MCF 10A (cell line): ENCODE measurements at regions not wholly inside any gene's neighbourhood (a gene's known extent, or its start where the extent isn't known, plus 50 kb on each side); places are given as distances from the start of the nearest gene placed in this dataset.

ENCODE experiments used
- BruUV-seq: library from RNA; stranded (reverse); fragments of 400-500 nt; replicated peaks from 2 replicates; lab custom pipeline; 2021; lab: Mats Ljungman, UMichigan
- CTCF ChIA-PET: fragments of 300-600 bp; sonication (Branson Sonifier 250); formaldehyde crosslinking; extraction: SDS; loops from one replicate; lab custom pipeline; 2021; ENCODE audit warnings: antibody characterized with exemption, inconsistent platforms; lab: Yijun Ruan, JAX
- POLR2A ChIA-PET: fragments of 300-600, 350-650 bp; sonication (Branson Sonifier 250); formaldehyde crosslinking; extraction: SDS; loops from one replicate; lab custom pipeline; 2020; ENCODE audit warnings: antibody characterized with exemption, inconsistent platforms; lab: Yijun Ruan, JAX
- DNase-seq: peaks from one replicate; pipeline ENCODE4 v3.0.0-alpha.2; 2018; ENCODE audit not compliant: unreplicated experiment
- H3K27ac Mint-ChIP-seq: one replicate; pipeline ENCODE4 v1.8.0; 2022; ENCODE audit warnings: mild to moderate bottlenecking, low read depth, mixed read lengths; ENCODE audit not compliant: unreplicated experiment
- H3K27me3 Mint-ChIP-seq: one replicate; pipeline ENCODE4 v1.8.0; 2022; ENCODE audit warnings: mixed read lengths; ENCODE audit not compliant: insufficient read depth, unreplicated experiment
- H3K36me3 Mint-ChIP-seq: one replicate; pipeline ENCODE4 v1.8.0; 2022; ENCODE audit warnings: mild to moderate bottlenecking, moderate library complexity, mixed read lengths; ENCODE audit not compliant: insufficient read depth, unreplicated experiment
- H3K4me1 Mint-ChIP-seq: one replicate; pipeline ENCODE4 v1.8.0; 2022; ENCODE audit warnings: mixed read lengths; ENCODE audit not compliant: insufficient read depth, unreplicated experiment
- H3K4me3 Mint-ChIP-seq: one replicate; pipeline ENCODE4 v1.8.0; 2022; ENCODE audit warnings: mild to moderate bottlenecking, moderate library complexity, mixed read lengths; ENCODE audit not compliant: unreplicated experiment
- H3K9me3 Mint-ChIP-seq: one replicate; pipeline ENCODE4 v1.8.0; 2022; ENCODE audit warnings: mixed read lengths; ENCODE audit not compliant: unreplicated experiment
- CTCF ChIP-seq: fragments of 200-600 bp; IDR thresholded peaks from one replicate; pipeline ENCODE4 v1.8.0; 2022; ENCODE audit warnings: antibody characterized with exemption, mild to moderate bottlenecking; ENCODE audit not compliant: unreplicated experiment
- intact Hi-C: fragments of 100-400 bp; cut with micrococcal nuclease; formaldehyde crosslinking; loops from 2 replicates; pipeline ENCODE4 v1.14.1; 2022

- no TSS peak for BruUV-seq
Observed at GRCh38 chr6:156021746-156022396, 566.2 kb upstream of the NOX3 start.

GRCh38 chr6:156017838-156018237, 562.2 kb upstream of the NOX3 start:
- peaks cover 30% of the 10 kb centered on the region for H3K4me1 Mint-ChIP-seq
- no peak for TF ChIP-seq CTCF
- POLR2A ChIA-PET = no interaction called here

More at GRCh38 chr6:156021746-156022396, 566.2 kb upstream of the NOX3 start:
- Mint-ChIP-seq H3K27me3 (no peaks in the 10 kb centered on the region), H3K4me3 (no peak overlapping the region), H3K36me3 (peaks cover 5% of the 10 kb centered on the region), H3K27ac (peak overlapping the region; percentile 17), H3K4me1 (peaks cover 12% of the 10 kb centered on the region), H3K9me3 (peaks cover 14% of the 10 kb centered on the region)
- no peak for TF ChIP-seq CTCF
- POLR2A ChIA-PET = interaction anchor here (0.9 kb wide), 1 partner anchor 15 kb away, joined by 3 read pairs; no protein-coding TSS in a partner anchor
- peak; percentile 51 for DNase-seq
- intact Hi-C loops = no loop called here
- CTCF ChIA-PET = no interaction called here

GRCh38 chr6:156016186-156016976, 560.7 kb upstream of the NOX3 start:
- intact Hi-C loops = no loop called here
- Mint-ChIP-seq H3K4me3 (no peak overlapping the region), H3K4me1 (peaks cover 23% of the 10 kb centered on the region)

More at GRCh38 chr6:156017838-156018237, 562.2 kb upstream of the NOX3 start:
- Mint-ChIP-seq H3K9me3 (no peaks in the 10 kb centered on the region), H3K36me3 (peaks cover 5% of the 10 kb centered on the region), H3K27me3 (no peaks in the 10 kb centered on the region), H3K4me3 (no peak overlapping the region), H3K27ac (no peak overlapping the region)
- no TSS peak for BruUV-seq
- CTCF ChIA-PET = interaction anchor here (0.7 kb wide), 1 partner anchor 11 kb away, joined by 3 read pairs; no protein-coding TSS in a partner anchor
- no peak for DNase-seq
- intact Hi-C loops = no loop called here

More at GRCh38 chr6:156016186-156016976, 560.7 kb upstream of the NOX3 start:
- no peaks in the 10 kb centered on the region for H3K36me3 Mint-ChIP-seq
- CTCF ChIA-PET = no interaction called here
- no peak overlapping the region for H3K27ac Mint-ChIP-seq
- no peaks in the 10 kb centered on the region for H3K27me3 Mint-ChIP-seq
- peak; percentile 35 for DNase-seq
- no peak for TF ChIP-seq CTCF
- BruUV-seq = no TSS peak
- H3K9me3 Mint-ChIP-seq = no peaks in the 10 kb centered on the region
- POLR2A ChIA-PET = no interaction called here
